Eye (tissue), 1 donor: ENCODE measurements at regions not wholly inside any gene's neighbourhood (a gene's known extent, or its start where the extent isn't known, plus 50 kb on each side); places are given as distances from the start of the nearest gene placed in this dataset.

ENCODE experiments used
- DNase-seq: peaks from one replicate; pipeline ENCODE4 v3.0.0-alpha.2; 2015

DNA sequence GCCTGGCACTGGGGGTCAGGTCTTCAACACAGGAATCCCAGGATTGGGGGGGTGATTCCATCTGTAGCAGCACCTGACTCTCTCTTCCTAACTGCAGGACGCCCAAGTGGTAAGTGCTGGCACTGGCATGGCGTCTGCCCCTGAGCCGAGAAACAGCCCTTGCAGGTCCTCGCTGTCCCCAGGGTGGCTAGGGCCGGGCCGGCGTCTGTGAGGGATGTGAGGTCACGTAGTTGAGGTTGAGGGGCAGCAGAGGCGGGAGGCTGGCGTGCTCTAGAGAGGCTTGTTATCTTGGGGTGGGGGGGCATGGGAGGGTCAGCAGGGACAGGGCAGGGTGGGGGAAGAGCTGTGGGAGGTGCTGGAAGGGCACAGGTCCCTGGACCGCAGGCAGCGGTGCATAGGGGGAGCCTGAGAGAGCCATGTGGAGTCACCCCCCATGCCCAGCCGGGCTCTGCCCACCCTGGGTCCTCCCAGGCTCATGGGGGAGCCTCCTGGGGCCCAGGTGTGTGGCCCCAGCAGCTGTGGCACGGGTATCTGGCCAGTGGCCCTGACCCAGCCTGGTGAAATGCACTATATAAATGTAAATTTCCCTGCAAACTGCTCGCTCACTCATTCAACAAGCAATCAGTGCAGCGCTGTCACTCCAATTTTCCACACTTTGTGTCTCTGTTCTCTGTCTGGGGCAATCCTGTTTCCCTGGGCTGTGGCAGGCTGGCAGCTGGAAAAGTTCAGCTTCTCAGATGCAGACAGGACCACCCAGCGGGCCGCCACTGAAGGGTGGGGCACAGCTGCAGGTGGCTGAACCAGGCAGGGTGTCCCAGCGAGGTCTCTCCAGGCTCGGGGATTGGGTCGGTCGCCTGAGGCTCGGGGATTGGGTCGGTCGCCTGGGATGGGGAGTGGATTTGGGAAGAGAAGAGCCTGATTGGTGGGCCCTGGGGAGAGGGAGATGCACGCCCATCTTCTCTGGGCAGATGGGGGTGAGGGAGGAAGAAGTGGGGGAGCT is 102.2 kb upstream of the NKX1-1 start:
- DNase-seq, result no peak

- DNase-seq, result no peak
Observed at GRCh38 chr4:1506956-1507721, 100.9 kb upstream of the NKX1-1 start.

DNA sequence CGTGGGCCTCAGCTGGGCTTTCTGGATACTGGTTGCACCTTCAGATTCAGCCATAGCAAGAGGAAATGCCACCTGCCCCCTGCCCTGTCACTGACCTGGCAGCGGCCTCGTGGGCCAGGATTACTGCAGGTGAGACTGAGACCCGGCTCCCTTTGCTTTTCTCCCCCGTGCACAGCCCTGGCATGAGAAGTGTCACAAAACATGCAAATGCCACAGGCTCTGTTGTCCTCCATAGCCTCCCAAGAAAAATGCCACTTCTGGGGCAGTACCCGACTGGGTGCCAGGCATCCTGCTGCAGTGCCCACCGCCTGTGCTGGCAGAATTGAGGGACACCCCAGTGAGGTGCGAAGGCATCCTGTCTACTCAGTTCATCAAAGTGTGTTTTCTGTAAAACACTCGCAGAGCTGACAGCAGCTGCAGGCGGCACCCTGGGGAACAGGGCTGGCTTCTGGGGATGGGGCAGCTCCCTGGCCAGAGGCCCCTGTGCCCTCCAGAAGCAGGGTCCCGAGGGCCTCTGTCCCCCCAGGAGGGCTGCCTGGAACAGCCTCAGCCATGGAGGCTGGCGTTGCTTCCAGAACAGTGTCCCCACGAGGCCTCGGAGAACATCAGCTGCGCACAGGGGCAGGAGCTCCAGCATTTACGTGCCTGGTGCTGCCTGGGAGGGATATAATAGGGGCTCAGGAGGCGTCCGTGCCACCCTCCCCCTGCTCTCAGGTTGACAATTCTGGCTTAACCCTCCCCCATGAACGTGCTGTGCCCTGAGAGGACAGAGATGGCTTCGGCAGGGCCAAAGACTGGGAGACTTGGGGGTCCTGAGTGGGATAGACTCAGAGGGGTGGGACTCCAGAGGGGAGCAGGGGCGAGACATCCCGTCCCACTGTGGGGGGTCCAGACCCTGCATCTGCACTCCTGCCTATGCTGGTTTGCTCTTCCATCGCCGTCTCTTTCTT is 99.5 kb upstream of the NKX1-1 start:
- DNase-seq, result no peak

DNA sequence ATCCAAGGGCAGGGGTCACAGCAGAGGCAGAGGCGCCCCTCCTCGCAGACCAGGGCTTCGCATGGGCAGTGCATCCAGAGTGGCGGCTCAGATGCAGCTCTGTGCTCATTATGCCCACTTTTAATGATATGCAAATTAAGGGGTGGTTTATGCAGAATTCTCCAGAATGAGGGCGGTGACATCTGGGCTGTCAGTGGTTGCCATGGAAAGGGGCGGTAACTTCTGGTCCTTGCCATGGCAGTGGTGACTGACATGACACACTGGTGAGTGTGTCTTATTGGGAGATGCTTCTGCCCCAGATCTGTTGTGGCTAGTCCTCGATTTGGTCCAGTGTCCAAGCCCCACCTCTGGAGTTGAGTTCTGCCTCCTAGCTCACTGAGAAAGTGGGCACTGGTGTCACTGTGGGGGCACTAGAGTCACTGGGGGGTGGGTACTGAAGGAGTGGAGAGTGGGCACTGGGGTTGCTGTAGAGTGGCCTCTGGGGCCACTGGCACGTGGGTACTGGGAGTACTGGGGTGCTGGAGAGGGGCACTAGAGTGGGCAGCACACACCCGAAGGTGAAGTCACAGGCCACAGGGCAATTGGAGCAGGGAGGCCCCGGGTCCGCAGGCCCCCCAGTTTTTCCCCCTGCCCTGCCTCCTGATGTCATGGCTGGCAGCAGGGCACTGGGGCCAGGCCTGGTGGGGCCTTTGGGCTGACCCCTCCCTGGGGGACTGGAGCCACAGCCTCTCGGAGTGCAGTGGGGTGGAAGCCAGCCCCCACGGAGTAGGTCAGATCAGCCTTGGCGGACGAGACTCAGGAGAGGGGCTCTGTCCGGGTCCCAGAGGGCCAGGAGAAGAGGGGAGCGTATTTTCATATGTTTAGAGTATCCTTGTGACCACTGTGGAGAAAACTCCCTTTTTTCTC is 98.6 kb upstream of the NKX1-1 start:
- no peak for DNase-seq

- no peak for DNase-seq
Observed at GRCh38 chr4:1503583-1504471, 97.6 kb upstream of the NKX1-1 start.

DNA sequence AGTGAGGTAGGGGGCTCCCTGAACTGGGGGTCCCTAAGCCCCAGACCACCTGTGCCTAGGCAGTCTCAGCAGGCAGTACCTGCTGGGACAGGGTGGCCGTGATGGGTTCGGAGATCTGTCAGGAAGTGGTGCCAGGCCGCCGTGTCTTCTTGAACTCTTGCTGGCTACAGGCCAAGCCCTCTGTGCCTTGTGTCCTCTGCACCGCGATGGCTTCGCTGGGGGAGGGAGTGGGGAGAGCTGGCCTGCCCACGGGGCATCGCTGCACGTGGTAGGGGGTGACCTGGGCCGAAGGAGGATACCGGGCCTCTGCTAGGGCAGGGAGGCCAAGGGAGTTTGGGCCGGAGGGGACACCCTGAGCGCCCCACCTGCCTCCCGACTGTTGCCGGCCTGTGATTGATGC is 96.7 kb upstream of the NKX1-1 start:
- no peak for DNase-seq

GRCh38 chr4:1502501-1502886 is 96.3 kb upstream of the NKX1-1 start:
- no peak for DNase-seq

- DNase-seq, result no peak
Observed at GRCh38 chr4:1501754-1502500, 95.7 kb upstream of the NKX1-1 start.

DNA sequence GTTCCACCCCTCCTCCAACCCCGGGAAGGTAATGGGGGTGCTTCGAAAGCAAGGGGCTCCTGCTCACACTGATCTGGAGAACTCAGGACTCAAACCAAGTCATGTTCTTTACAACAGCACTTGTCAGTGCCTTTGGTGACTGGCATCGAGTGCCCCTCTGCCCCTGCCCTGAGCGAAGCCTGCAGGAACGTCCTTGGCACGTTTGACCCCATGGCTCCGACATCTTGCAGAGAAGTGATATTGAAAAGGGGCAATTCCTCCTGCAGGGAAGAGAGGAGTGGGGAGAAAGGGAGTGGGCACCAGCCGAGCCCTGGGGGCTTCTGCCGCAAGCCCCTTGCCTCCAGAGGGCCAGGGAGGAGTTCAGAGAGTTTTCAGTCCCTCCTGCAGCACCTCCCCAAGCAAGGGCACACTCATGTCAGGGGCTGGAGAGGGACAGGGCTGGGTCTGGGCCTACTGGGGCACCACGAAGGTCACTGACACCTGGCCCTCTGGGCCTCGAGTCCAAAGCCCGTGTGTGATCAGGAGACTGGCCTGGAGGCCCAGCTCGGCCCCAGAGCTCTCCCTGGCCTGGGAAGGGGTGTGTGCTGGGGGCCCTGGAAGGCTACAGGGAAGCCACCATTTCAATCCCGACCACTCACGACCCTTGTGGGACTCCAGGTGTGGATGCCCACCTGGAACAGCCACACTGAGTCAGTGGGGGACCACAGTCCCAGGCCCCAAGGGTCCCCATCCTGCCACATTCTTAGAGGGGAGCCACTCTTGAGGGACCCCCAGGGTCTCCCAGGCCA is 94.9 kb upstream of the NKX1-1 start:
- DNase-seq, result no peak

DNA sequence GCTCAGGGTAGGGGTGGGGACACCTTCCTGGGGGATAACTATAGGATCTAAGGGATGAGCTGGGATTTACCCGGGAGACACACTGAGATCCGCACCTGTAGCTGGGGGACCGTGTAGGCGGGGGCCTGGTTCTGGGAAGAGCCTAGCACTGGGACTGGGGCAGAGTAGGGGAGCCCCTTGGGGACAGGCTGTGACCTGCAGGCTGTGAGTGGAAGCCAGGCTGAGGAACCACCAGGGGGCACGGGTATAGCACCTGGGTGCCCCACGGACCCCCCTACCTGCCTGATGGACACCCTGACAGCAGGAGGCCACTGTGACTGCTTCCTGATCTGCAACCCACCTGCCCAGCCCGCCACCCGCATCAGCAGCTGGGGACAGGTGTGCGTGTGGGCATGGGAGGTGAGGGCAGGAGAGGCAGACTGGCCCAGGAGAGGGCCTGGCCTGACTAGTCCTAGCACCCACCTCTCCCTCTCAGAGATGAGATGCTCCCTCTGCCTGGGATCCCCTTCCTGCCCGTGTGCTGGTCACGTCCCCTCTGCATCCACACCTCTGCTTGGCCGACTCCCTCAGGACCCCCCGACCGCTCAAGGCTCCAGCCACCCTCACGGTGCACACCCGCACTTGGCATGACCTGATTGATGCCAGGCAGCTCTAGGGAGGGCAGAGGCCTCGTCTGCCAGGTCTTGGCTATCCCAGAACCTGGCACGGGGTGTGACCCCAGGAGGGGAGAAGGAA is 94.2 kb upstream of the NKX1-1 start:
- no peak for DNase-seq

- DNase-seq, result no peak
Observed at GRCh38 chr4:1499465-1499864, 93.2 kb upstream of the NKX1-1 start.

DNA sequence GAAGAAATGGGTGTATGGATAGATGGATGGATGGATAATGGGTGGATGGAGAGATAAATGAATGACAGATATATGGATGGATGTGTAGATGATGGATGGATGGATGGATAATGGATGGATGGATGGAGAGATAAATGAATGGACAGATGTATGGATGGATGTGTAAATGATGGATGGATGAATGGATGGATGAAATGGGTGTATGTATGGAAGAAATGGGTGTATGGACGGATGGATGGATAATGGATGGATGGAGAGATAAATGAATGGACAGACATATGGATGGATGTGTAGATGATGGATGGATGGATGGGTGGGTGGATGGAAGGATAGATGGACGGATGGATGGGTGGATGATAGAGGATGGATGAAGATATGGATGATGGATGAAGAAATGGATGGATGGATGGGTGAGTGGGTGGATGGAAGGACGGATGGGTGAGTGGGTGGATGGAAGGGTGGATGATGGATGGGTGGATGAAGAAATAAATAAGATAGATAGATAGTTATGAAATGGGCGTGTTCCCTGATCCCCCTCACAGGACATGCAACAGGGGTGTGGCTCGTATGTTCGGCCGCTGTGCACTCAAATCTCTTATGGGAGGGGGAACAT is 91.1 kb upstream of the NKX1-1 start:
- DNase-seq, result no peak

- DNase-seq, result no peak
Observed at GRCh38 chr4:1496116-1496642, 89.9 kb upstream of the NKX1-1 start.

DNA sequence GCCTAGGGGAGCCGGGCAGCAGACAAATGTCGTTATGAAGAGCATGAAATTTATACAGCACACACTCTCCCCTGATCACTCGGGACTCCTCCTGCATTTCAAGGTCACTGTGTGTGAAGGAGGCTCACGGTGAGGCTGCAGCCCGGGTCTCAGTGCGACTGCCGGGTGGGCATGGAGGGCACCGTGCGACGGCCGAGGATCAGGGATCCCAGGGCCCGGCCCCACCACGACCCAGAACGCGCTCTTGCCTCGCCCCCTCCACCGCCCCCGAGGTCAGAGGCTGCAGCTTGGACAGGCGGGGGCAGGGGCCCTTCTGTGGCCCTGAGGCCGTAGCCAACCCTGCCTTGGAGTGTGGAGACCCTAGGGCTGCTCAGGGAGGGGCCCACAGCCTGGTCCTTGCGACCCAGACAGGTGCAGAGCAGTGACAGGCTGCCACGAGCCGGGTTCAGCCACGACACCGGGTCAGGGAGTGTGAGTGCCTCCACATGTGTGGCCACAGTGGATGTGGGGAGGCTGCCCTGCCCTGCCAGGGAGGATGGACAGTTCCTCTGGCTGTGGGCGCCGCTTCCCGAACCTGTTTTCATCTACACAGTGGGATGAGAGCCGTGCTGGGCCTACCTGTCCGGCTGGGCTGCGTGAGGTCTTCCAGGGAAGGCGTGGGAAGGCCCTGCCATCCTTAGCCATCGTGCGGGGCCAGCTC is 89.3 kb upstream of the NKX1-1 start:
- no peak for DNase-seq

GRCh38 chr4:1494416-1495315 is 88.4 kb upstream of the NKX1-1 start:
- DNase-seq, result no peak
